ENCODE measurements at regions not wholly inside any gene's neighbourhood (a gene's known extent, or its start where the extent isn't known, plus 50 kb on each side); places are given as distances from the start of the nearest gene placed in this dataset.

- no peaks in the 10 kb centered on the region for H3K27me3 ChIP-seq (replicated peaks; ENCODE audit: insufficient read depth)
- no peaks in the 10 kb centered on the region for H3K9me3 ChIP-seq
- no peaks in the 10 kb centered on the region for H3K4me1 ChIP-seq (ENCODE audit: control insufficient read depth in 1 of 2, low read depth in 2 of 2)
- H3K27ac ChIP-seq: no peak overlapping the region
- ATAC-seq (ENCODE audit: insufficient number of reproducible peaks, low FRiP score, low read depth): no peak
- H3K4me3 ChIP-seq: no peak overlapping the region
- TF ChIP-seq CTCF (IDR thresholded peaks at IDR 0.05): no peak
- DNase-seq (ENCODE audit: low spot score): no peak
- H3K36me3 ChIP-seq: no peaks in the 10 kb centered on the region
These were observed 556.7 kb downstream of the LRRC70 start for GRCh38 chr5:63135291-63135690.

GRCh38 chr5:63131626-63132285 lies 553.1 kb downstream of the LRRC70 start:
- peaks cover 0 to 2% of the 10 kb centered on the region in 2 donors for H3K4me1 ChIP-seq (ENCODE audit: control insufficient read depth in 1 of 2, low read depth in 2 of 2)
- ATAC-seq (ENCODE audit: insufficient number of reproducible peaks, low FRiP score, low read depth) (no peak), DNase-seq (ENCODE audit: low spot score) (no peak)
- no peak for TF ChIP-seq CTCF (IDR thresholded peaks at IDR 0.05)
- H3K27ac ChIP-seq: no peak overlapping the region
- no peaks in the 10 kb centered on the region for H3K9me3 ChIP-seq
- H3K36me3 ChIP-seq: no peaks in the 10 kb centered on the region
- no peaks in the 10 kb centered on the region for H3K27me3 ChIP-seq (replicated peaks; ENCODE audit: insufficient read depth)
- no peak overlapping the region for H3K4me3 ChIP-seq

- H3K4me3 ChIP-seq: no peak overlapping the region
- no peak for TF ChIP-seq CTCF (IDR thresholded peaks at IDR 0.05)
- H3K4me1 ChIP-seq (ENCODE audit: control insufficient read depth in 1 of 2, low read depth in 2 of 2): peaks cover 0 to 2% of the 10 kb centered on the region in 2 donors
- no peak for DNase-seq (ENCODE audit: low spot score)
- H3K9me3 ChIP-seq: no peaks in the 10 kb centered on the region
- ATAC-seq (ENCODE audit: insufficient number of reproducible peaks, low FRiP score, low read depth): no peak
- H3K36me3 ChIP-seq: no peaks in the 10 kb centered on the region
- no peak overlapping the region for H3K27ac ChIP-seq
- no peaks in the 10 kb centered on the region for H3K27me3 ChIP-seq (replicated peaks; ENCODE audit: insufficient read depth)
These were observed 550.1 kb downstream of the LRRC70 start for GRCh38 chr5:63128761-63129160.

GRCh38 chr5:63128018-63128417 lies 549.4 kb downstream of the LRRC70 start:
- Histone ChIP-seq H3K36me3 (no peaks in the 10 kb centered on the region), H3K9me3 (no peaks in the 10 kb centered on the region), H3K4me3 (no peak overlapping the region), H3K4me1 (ENCODE audit: control insufficient read depth in 1 of 2, low read depth in 2 of 2) (peaks cover 0 to 2% of the 10 kb centered on the region in 2 donors), H3K27ac (no peak overlapping the region), H3K27me3 (replicated peaks; ENCODE audit: insufficient read depth) (no peaks in the 10 kb centered on the region)
- TF ChIP-seq CTCF (IDR thresholded peaks at IDR 0.05): no peak
- ATAC-seq (ENCODE audit: insufficient number of reproducible peaks, low FRiP score, low read depth): no peak
- no peak for DNase-seq (ENCODE audit: low spot score)

GRCh38 chr5:63127054-63127453 lies 548.4 kb downstream of the LRRC70 start:
- no peaks in the 10 kb centered on the region for H3K36me3 ChIP-seq
- no peak overlapping the region for H3K4me3 ChIP-seq
- no peak for DNase-seq (ENCODE audit: low spot score)
- H3K9me3 ChIP-seq: no peaks in the 10 kb centered on the region
- TF ChIP-seq CTCF (IDR thresholded peaks at IDR 0.05): no peak
- no peaks in the 10 kb centered on the region for H3K27me3 ChIP-seq (replicated peaks; ENCODE audit: insufficient read depth)
- peaks cover 0 to 2% of the 10 kb centered on the region in 2 donors for H3K4me1 ChIP-seq (ENCODE audit: control insufficient read depth in 1 of 2, low read depth in 2 of 2)
- no peak overlapping the region for H3K27ac ChIP-seq
- no peak for ATAC-seq (ENCODE audit: insufficient number of reproducible peaks, low FRiP score, low read depth)
